Keratinocyte (primary cell): ENCODE measurements at regions not wholly inside any gene's neighbourhood (a gene's known extent, or its start where the extent isn't known, plus 50 kb on each side); places are given as distances from the start of the nearest gene placed in this dataset.

Source experiments
- DNase-seq: peaks from one replicate; pipeline ENCODE4 v3.0.0-alpha.2; 2011; ENCODE audit warnings: low read depth, missing footprints, low spot score
- FAIRE-seq: peaks from 2 replicates; lab custom pipeline; 2011; peaks lifted over from hg19 to GRCh38; lab: Jason Lieb, UNC
- H2AFZ ChIP-seq: 2 replicates; pipeline ENCODE4 v1.6.0; 2012; ENCODE audit warnings: low read length, control low read depth, inconsistent platforms; ENCODE audit not compliant: control insufficient read depth
- H3K27ac ChIP-seq: 2 replicates; pipeline ENCODE4 v1.5.1; 2011; ENCODE audit warnings: low read length; ENCODE audit not compliant: control insufficient read depth, insufficient read depth
- H3K27me3 ChIP-seq: 3 replicates; pipeline ENCODE4 v1.6.0; 2011; ENCODE audit warnings: low read length; ENCODE audit not compliant: control insufficient read depth, insufficient read depth; ENCODE audit errors: extremely low read depth
- H3K36me3 ChIP-seq, 2 experiments: 2 replicates in 1 of 2; 3 replicates in 1 of 2; pipeline ENCODE4 v1.5.1; 2011; ENCODE audit warnings: low read length in 2 of 2, mild to moderate bottlenecking in 1 of 2; ENCODE audit not compliant: control insufficient read depth in 2 of 2, insufficient read depth in 2 of 2; ENCODE audit errors: extremely low read depth in 1 of 2
- H3K4me1 ChIP-seq: 3 replicates; pipeline ENCODE4 v1.5.1; 2011; ENCODE audit warnings: low read length; ENCODE audit not compliant: control insufficient read depth, insufficient read depth; ENCODE audit errors: extremely low read depth
- H3K4me2 ChIP-seq: 3 replicates; pipeline ENCODE4 v1.6.0; 2011; ENCODE audit warnings: low read depth, low read length; ENCODE audit not compliant: control insufficient read depth, insufficient read depth; ENCODE audit errors: extremely low read depth
- H3K4me3 ChIP-seq, 3 experiments: fragments of 200-600 bp in 1 of 3; sonication (generic) in 1 of 3; 2 replicates in 2 of 3; 3 replicates in 1 of 3; pipeline ENCODE4 v1.5.1; 2011 to 2016; ENCODE audit warnings: low read length in 3 of 3, mild to moderate bottlenecking in 3 of 3, control low read depth in 2 of 3, inconsistent platforms in 1 of 3, low read depth in 1 of 3, mixed read lengths in 1 of 3, mixed run types in 1 of 3, moderate library complexity in 1 of 3; ENCODE audit not compliant: control insufficient read depth in 2 of 3, insufficient read depth in 2 of 3; ENCODE audit errors: extremely low read depth in 1 of 3
- H3K79me2 ChIP-seq: 2 replicates; pipeline ENCODE4 v1.6.0; 2012; ENCODE audit warnings: low read length; ENCODE audit not compliant: control insufficient read depth, insufficient read depth
- H3K9ac ChIP-seq: 3 replicates; pipeline ENCODE4 v1.6.0; 2011; ENCODE audit warnings: low read length; ENCODE audit not compliant: control insufficient read depth, insufficient read depth; ENCODE audit errors: extremely low read depth
- H3K9me1 ChIP-seq: 3 replicates; pipeline ENCODE4 v1.6.0; 2011; ENCODE audit warnings: low read length; ENCODE audit not compliant: control insufficient read depth, insufficient read depth; ENCODE audit errors: extremely low read depth
- H3K9me3 ChIP-seq: 2 replicates; pipeline ENCODE4 v1.5.1; 2012; ENCODE audit warnings: low read depth, low read length; ENCODE audit not compliant: control insufficient read depth
- H4K20me1 ChIP-seq: 3 replicates; pipeline ENCODE4 v1.6.0; 2011; ENCODE audit warnings: low read length; ENCODE audit not compliant: control insufficient read depth, insufficient read depth; ENCODE audit errors: extremely low read depth
- CTCF ChIP-seq, 3 experiments: IDR thresholded peaks in 1 of 3; conservative IDR thresholded peaks in 1 of 3; optimal IDR thresholded peaks in 1 of 3; 2 replicates in 2 of 3; 3 replicates in 1 of 3; pipeline versions ENCODE3 to v1.5.1; 2011; ENCODE audit warnings: low read length in 3 of 3, mild to moderate bottlenecking in 3 of 3, moderate library complexity in 2 of 3, control low read depth in 1 of 3, inconsistent platforms in 1 of 3; ENCODE audit not compliant: insufficient read depth in 2 of 3; ENCODE audit errors: extremely low read depth in 1 of 3
- EZH2 ChIP-seq: IDR thresholded peaks from one replicate; pipeline ENCODE4 v1.6.1; 2012; ENCODE audit warnings: inconsistent platforms, mild to moderate bottlenecking, low read length, moderate library complexity
- dilution Hi-C: fragments of 300-500 bp; cut with MboI; formaldehyde crosslinking; loops from one replicate; pipeline ENCODE4 v1.7.0; 2020; ENCODE audit warnings: low sequenced_read_pairs; ENCODE audit not compliant: extremely low pct_ligation_motif_present

GRCh38 chr13:80442609-80443008 lies 101.7 kb upstream of the SPRY2 start:
- TF ChIP-seq CTCF (optimal IDR thresholded peaks at IDR 0.05 in 1 of 3, IDR thresholded peaks at IDR 0.05 in 1 of 3, conservative IDR thresholded peaks at IDR 0.05 in 1 of 3; ENCODE audit: extremely low read depth in 1 of 3, insufficient read depth in 2 of 3, low read length in 3 of 3) (no peak), EZH2 (no peak)
- dilution Hi-C loops = no loop called here
- Histone ChIP-seq H3K36me3 (no peaks in the 10 kb centered on the region), H3K4me3 (no peak overlapping the region), H4K20me1 (no peaks in the 10 kb centered on the region), H3K9ac (no peak overlapping the region), H3K4me1 (no peaks in the 10 kb centered on the region), H3K79me2 (no peaks in the 10 kb centered on the region), H3K27ac (no peak overlapping the region), H3K9me3 (no peaks in the 10 kb centered on the region), H3K27me3 (no peaks in the 10 kb centered on the region), H3K9me1 (no peaks in the 10 kb centered on the region), H3K4me2 (no peak overlapping the region), H2AFZ (no peak overlapping the region)
- DNase-seq (no peak), FAIRE-seq (no peak)

- H2AFZ ChIP-seq = no peak overlapping the region
- H3K9ac ChIP-seq = no peak overlapping the region
- no peaks in the 10 kb centered on the region for H3K4me1 ChIP-seq
- no peaks in the 10 kb centered on the region for H3K9me3 ChIP-seq
- no peaks in the 10 kb centered on the region for H4K20me1 ChIP-seq
- H3K36me3 ChIP-seq = no peaks in the 10 kb centered on the region
- FAIRE-seq (no peak), DNase-seq (no peak)
- no peaks in the 10 kb centered on the region for H3K79me2 ChIP-seq
- H3K4me2 ChIP-seq = no peak overlapping the region
- H3K4me3 ChIP-seq = no peak overlapping the region
- no peak for TF ChIP-seq EZH2
- no peak for TF ChIP-seq CTCF (optimal IDR thresholded peaks at IDR 0.05 in 1 of 3, IDR thresholded peaks at IDR 0.05 in 1 of 3, conservative IDR thresholded peaks at IDR 0.05 in 1 of 3; ENCODE audit: extremely low read depth in 1 of 3, insufficient read depth in 2 of 3, low read length in 3 of 3)
- no peaks in the 10 kb centered on the region for H3K9me1 ChIP-seq
- dilution Hi-C loops = no loop called here
- no peak overlapping the region for H3K27ac ChIP-seq
- no peaks in the 10 kb centered on the region for H3K27me3 ChIP-seq
These were observed 101.0 kb upstream of the SPRY2 start for GRCh38 chr13:80441968-80442367.
